ENCODE measurements at regions not wholly inside any gene's neighbourhood (a gene's known extent, or its start where the extent isn't known, plus 50 kb on each side); places are given as distances from the start of the nearest gene placed in this dataset.

DNA sequence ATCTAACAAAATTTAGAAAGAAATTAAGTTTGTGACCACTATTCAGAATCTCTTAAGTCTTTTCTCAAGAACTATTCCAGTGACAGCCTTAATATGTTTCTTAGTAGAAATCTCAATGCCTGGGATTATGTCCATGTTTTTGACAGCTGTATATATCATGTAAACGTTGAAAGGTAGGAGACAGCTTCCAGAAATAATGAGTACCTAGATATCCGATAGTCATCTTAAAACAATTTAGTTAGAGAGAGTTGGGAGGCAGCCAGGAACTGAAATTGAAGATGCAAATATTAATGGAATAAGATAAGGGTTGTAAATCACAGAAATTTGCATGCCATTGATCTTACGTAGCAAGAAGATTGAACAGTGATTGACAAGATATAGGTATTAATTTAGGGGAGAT lies 955.2 kb downstream of the JRKL start:
- TF ChIP-seq, protein P1, sequence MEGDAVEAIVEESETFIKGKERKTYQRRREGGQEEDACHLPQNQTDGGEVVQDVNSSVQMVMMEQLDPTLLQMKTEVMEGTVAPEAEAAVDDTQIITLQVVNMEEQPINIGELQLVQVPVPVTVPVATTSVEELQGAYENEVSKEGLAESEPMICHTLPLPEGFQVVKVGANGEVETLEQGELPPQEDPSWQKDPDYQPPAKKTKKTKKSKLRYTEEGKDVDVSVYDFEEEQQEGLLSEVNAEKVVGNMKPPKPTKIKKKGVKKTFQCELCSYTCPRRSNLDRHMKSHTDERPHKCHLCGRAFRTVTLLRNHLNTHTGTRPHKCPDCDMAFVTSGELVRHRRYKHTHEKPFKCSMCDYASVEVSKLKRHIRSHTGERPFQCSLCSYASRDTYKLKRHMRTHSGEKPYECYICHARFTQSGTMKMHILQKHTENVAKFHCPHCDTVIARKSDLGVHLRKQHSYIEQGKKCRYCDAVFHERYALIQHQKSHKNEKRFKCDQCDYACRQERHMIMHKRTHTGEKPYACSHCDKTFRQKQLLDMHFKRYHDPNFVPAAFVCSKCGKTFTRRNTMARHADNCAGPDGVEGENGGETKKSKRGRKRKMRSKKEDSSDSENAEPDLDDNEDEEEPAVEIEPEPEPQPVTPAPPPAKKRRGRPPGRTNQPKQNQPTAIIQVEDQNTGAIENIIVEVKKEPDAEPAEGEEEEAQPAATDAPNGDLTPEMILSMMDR (IDR thresholded peaks at IDR 0.05 in 4 of 5, conservative IDR thresholded peaks at IDR 0.05 in 1 of 5): no peak
- no peak for TF ChIP-seq POLR2A (IDR thresholded peaks at IDR 0.05)

Measured in gastrocnemius medialis (tissue), 4 donors.